ENCODE measurements at regions not wholly inside any gene's neighbourhood (a gene's known extent, or its start where the extent isn't known, plus 50 kb on each side); places are given as distances from the start of the nearest gene placed in this dataset.
A peak's percentile ranks its signal among the peaks of the same experiment; 100 is the strongest.

DNA sequence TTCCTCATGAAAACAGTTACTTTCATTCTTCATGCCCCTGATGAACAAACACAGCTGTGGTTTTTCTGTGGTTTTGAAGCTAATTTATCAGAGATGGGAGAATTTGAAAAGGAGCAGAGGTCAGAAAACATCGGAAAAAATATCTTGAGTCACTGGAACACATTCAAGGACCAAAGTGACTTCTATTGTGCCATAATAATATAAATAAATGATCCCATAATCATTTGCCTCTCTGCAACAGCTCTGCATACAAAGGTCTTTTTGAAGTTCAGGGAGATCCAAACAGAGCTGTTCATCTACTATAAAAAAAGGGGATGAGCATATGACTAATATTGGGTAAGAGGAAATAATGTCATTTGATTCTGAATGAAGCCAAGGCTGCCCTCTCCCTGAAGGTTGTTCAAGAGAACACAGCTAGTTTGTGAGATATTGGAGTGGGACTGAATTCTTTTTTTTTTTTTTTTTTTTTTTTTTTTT is 201.3 kb upstream of the GALNT5 start:
- no peak for DNase-seq (ENCODE audit: low spot score)

DNA sequence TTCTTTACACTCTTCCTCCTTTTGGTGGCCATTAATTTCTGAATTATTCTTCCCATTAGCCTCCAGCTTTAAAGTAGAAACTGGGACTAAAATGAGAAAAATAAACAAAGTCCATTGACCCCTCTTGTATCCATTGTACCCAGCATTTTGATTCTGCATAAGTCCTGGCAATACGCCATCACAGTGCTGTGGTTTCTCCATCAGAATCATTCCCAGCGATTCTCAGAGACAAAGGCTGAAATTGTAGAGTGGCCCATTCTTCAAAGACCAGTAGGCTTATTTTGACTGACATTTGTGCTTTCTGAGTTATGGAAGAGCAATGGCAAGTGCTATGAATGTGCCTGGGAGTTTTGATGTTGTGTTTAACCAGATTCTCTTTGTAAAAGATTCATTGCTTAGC is 199.3 kb upstream of the GALNT5 start:
- no peak for DNase-seq (ENCODE audit: low spot score)

GRCh38 chr2:157059036-157059435 is 198.5 kb upstream of the GALNT5 start:
- DNase-seq (ENCODE audit: low spot score) = no peak

- DNase-seq (ENCODE audit: low spot score) = no peak
Measured at GRCh38 chr2:157061799-157062198, 195.7 kb upstream of the GALNT5 start.

GRCh38 chr2:157067562-157067961 is 189.9 kb upstream of the GALNT5 start:
- DNase-seq (ENCODE audit: low spot score) = no peak

DNA sequence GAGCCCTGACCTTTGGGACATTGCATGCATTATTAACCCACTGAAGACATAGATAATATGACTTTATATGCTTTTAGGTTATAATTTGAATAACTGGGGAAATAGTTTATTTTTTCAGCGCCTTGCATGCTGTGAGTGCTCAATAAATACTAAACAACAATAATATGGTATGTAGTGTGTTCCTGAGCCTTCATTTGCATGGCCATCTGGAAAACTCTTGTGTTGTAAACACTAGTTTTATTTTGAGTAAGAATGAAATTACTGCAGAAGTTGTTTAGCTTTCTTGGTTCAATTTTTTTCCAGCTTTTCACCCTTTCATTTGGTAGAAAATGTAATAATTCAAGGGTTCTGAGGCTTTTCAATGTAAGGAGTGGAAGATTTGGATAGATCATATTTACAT is 189.3 kb upstream of the GALNT5 start:
- no peak for DNase-seq (ENCODE audit: low spot score)

DNA sequence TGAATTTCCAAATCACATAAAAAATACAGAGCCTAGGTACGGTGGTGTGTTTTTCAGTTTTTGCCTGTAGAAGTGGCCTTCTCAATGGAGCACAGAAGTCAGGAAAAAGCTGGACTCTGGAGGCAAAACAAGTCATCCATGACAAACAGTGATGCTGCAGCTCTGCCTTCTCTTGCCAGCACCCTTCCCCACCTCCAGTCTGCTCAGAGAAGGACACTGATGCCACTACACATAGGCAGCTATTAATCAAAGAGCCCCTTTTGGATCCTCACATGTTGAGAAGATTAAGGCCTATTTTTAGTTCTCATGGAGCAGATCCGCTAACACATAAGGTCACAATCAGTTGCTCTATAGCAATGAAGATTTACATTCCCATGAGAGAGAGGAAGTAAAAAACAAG is 181.6 kb upstream of the GALNT5 start:
- no peak for DNase-seq (ENCODE audit: low spot score)

GRCh38 chr2:157076526-157077161 is 180.9 kb upstream of the GALNT5 start:
- DNase-seq (ENCODE audit: low spot score) = no peak

GRCh38 chr2:157077753-157078350 is 179.7 kb upstream of the GALNT5 start:
- no peak for DNase-seq (ENCODE audit: low spot score)

DNA sequence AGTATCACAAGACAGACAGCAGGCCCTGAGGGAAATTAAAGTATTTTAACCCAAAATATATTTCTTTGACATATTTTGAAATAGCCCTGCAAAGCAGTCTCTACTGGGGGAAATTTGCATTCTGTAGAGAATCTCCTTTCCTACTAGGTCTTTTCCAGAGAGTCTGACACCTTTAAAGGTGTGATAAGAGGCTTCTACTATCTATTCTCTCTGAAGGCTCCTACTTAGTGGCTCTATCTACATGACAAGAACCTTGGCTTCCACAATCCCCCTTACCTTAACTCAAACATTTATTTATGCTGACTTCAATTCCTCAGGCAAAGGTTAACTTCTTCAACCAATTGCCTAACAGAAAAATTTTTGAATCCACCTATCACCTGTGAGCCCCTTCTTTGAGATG is 174.6 kb upstream of the GALNT5 start:
- DNase-seq (ENCODE audit: low spot score) = no peak

DNA sequence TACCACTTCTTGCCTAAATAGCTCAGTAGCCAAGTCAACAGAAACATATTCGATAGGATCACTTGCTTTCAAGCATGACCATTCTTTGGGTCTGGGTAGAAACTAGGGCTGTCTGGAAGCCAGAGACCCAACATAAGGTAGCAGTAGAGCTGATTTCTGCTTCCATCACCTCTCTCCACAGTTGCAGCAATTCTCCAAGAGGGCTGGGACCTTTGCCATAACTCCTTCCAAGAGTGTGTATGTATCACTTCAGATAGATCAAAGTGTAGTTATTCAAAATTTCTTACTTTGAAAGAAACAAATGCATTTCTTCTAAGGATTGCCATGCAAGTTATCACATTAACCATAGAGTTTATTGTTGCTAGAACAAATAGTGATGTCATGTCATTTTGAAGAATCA is 172.0 kb upstream of the GALNT5 start:
- no peak for DNase-seq (ENCODE audit: low spot score)

GRCh38 chr2:157087373-157088002 is 170.0 kb upstream of the GALNT5 start:
- no peak for DNase-seq (ENCODE audit: low spot score)

DNA sequence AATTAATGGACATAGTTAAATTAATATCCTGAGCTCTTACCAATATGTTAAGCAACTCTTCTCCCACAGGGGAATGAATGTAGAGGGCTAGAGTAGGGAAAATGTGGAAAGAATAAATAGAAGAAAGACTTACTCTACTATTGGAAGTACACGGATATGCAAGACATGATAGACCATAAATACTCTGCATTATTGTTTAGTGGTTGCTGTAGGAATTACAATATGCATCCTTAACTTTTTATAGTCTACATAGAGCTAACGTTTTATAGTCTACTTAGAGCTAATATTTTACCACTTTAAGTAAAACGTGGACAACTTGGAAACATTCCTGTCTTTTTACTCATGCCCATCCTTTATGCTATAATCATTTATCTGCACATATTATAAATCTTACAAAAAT is 163.8 kb upstream of the GALNT5 start:
- no peak for DNase-seq (ENCODE audit: low spot score)

DNA sequence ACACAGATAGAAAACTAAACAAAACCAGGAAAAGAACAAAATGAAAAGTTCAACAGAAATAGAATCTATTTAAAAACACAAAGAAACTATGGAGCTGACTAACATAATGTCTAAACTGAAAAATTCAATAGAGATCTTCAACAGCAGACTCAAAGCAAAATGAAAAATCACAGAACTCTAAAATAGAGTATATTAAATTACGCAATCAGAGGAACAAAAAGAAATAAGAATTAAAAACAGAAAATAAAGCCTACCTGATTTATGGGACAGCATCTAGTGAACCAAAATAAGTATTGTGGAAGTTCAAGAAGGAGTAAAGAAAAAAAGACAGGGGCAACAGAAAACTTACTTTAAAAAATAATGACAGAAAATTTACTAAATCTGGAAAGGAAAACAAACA is 152.1 kb upstream of the GALNT5 start:
- DNase-seq (ENCODE audit: low spot score) = no peak

GRCh38 chr2:157106950-157107349 is 150.6 kb upstream of the GALNT5 start:
- no peak for DNase-seq (ENCODE audit: low spot score)

GRCh38 chr2:157107460-157107859 is 150.0 kb upstream of the GALNT5 start:
- DNase-seq (ENCODE audit: low spot score) = no peak

DNA sequence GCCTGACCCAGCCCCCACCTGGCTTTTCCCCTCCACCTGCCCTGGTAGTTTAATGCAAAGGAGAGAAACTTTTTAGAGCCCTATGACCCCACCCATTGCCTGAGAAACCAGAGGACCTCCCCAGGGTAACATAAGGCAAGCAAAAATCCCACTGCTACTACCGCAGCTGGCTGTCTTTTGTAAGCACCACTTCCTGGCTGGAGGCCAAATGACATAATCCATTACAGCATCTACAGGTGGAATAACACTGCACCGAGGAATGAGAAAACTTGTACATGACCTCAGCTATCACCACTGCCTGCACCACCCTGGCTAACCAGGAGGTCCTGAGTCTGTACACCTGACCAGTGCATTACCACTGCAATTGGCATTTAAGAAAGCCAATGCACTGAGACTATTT is 149.6 kb upstream of the GALNT5 start:
- DNase-seq (ENCODE audit: low spot score) = peak; percentile 16

GRCh38 chr2:157122776-157123175 is 134.7 kb upstream of the GALNT5 start:
- no peak for DNase-seq (ENCODE audit: low spot score)

DNA sequence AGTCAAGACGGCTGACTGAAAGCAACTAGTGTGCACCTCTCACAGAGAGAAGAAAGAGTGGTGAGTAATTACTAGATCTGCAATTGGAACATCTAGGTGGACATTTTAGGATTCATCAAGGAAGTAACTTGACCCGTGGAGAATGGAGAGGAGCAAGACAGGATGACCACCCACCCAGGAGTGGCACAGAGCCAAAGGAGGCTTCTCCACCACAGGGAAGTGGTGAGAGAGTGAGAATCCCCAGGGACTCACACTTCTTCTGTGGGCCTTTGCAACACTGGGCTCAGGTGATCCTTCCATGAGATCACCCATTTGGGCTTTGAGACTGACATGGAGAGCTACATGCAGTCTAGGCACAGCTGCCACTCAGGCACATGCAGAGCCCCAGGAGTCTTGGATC is 132.8 kb upstream of the GALNT5 start:
- no peak for DNase-seq (ENCODE audit: low spot score)

GRCh38 chr2:157125685-157126084 is 131.8 kb upstream of the GALNT5 start:
- DNase-seq (ENCODE audit: low spot score) = no peak

DNA sequence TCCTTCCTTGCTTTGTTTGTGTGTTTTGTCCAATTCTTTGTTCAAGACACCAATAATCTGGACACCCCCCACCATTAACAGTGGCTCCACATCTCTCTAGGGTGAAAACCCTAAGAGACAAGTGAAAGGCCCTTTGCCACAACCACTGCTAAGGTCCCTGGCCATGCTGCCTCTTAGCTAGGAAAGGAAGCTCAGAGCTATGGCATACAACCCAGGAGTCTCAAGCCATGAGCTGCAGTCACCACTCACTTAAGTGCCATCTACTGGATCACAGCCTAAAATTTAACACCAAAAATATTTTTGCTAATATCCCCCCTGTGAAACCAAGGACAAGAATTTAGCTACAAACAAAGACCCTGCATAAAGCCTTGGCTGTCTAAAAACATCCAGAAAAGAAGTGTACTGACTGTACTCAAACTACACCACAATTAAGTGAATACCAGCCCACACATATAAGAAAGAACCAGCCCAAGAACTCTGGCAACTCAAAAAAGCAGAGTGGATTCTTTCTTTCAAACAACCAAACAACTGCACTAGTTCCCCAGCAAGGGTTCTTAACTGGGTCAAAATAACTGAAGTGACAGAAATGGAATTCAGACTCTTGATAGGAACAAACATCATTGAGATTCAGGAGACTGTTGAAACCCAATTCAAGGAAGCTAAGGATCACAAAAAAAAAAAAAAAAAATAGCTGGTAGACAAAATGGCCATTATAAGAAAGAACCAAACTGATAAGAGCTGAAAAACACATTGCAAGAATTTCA is 130.1 kb upstream of the GALNT5 start:
- no peak for DNase-seq (ENCODE audit: low spot score)

DNA sequence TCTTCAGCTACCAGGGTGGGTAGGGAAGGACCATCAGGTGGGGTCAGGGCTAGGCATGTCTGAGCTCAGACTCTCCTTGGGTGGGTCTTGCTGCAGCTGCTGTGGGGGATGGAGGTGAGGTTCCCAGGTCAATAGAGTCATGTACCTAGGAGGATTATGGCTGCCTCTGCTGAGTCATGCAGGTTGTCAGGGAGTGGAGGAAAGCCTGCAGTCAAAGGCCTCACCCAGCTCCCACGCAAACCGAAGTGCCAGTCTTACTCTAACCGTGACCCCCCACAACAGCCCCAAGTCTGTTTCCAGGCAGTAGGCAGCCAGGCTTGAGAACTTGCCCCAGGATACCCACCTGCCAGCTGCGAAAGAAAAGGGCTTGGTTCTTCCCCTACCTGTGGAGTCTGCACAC is 113.6 kb upstream of the GALNT5 start:
- no peak for DNase-seq (ENCODE audit: low spot score)

DNA sequence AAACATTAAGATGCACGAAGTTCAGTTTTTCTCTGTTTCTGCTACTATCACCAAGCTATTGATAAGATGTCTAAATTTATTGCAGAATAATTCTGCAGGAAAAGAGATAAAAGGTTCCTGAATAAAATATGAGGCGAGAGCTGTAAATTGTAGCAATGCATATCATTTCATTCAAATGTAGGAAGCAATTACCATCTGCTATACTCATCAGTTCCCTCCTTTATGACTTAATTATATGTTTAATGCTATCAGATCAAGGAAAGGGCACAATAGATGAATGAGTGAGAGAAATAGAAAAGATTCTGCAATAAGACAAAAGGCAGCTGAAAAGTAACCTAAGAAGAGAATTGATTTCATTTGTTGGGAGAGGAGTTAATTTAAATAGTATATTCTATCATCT is 108.2 kb upstream of the GALNT5 start:
- DNase-seq (ENCODE audit: low spot score) = no peak

Data from mucosa of gallbladder (tissue), 1 donor.